Inflammatory macrophage treated with lipopolysaccharide for 1 hour (primary cell): ENCODE measurements at regions not wholly inside any gene's neighbourhood (a gene's known extent, or its start where the extent isn't known, plus 50 kb on each side); places are given as distances from the start of the nearest gene placed in this dataset.
"Not testable (repeated sequence)": the region's sequence is repeated elsewhere in the genome, so short reads cannot be mapped to it uniquely, and the experiment has no call there.

Source experiments
- DNase-seq, 2 donors: peaks; one replicate each; pipeline ENCODE4 v3.0.0-alpha.2; 2020 to 2022

GRCh38 chr5:52024359-52024758, 641.1 kb downstream of the ISL1 start:
- no peak for DNase-seq

- DNase-seq: not testable (repeated sequence)
Observed at GRCh38 chr5:52029836-52030235, 646.6 kb downstream of the ISL1 start.

- DNase-seq: no peak
Observed at GRCh38 chr5:52041842-52042241, 658.6 kb downstream of the ISL1 start.

GRCh38 chr5:52043137-52043536, 659.9 kb downstream of the ISL1 start:
- DNase-seq: no peak

- no peak for DNase-seq
Observed at GRCh38 chr5:52043543-52043942, 660.3 kb downstream of the ISL1 start.

GRCh38 chr5:52051759-52052158, 668.5 kb downstream of the ISL1 start:
- no peak for DNase-seq

GRCh38 chr5:52063186-52063585, 679.9 kb downstream of the ISL1 start:
- DNase-seq: no peak

- DNase-seq: no peak
Observed at GRCh38 chr5:52065182-52065581, 681.9 kb downstream of the ISL1 start.

GRCh38 chr5:52069997-52070396, 686.7 kb downstream of the ISL1 start:
- DNase-seq: no peak

GRCh38 chr5:52073993-52074689, 690.9 kb downstream of the ISL1 start:
- DNase-seq: no peak

- DNase-seq: no peak
Observed at GRCh38 chr5:52077941-52078815, 694.9 kb downstream of the ISL1 start.

- not testable (repeated sequence) for DNase-seq
Observed at GRCh38 chr5:52102311-52102710, 685.4 kb upstream of the ITGA1 start.

GRCh38 chr5:52107210-52107905, 680.4 kb upstream of the ITGA1 start:
- no peak for DNase-seq

GRCh38 chr5:52119768-52120167, 667.9 kb upstream of the ITGA1 start:
- no peak for DNase-seq

- DNase-seq: no peak
Observed at GRCh38 chr5:52132053-52132452, 655.7 kb upstream of the ITGA1 start.

GRCh38 chr5:52134013-52134650, 653.6 kb upstream of the ITGA1 start:
- no peak for DNase-seq

GRCh38 chr5:52139888-52140615, 647.7 kb upstream of the ITGA1 start:
- DNase-seq: no peak

- DNase-seq: no peak
Observed at GRCh38 chr5:52148679-52149078, 639.0 kb upstream of the ITGA1 start.

- no peak for DNase-seq
Observed at GRCh38 chr5:52150501-52150900, 637.2 kb upstream of the ITGA1 start.

- not testable (repeated sequence) for DNase-seq
Observed at GRCh38 chr5:52156809-52157208, 630.9 kb upstream of the ITGA1 start.

- not testable (repeated sequence) for DNase-seq
Observed at GRCh38 chr5:52165806-52166205, 621.9 kb upstream of the ITGA1 start.

- DNase-seq: no peak
Observed at GRCh38 chr5:52173133-52173532, 614.6 kb upstream of the ITGA1 start.
